Parathyroid adenoma (tissue), 2 donors: ENCODE measurements at regions not wholly inside any gene's neighbourhood (a gene's known extent, or its start where the extent isn't known, plus 50 kb on each side); places are given as distances from the start of the nearest gene placed in this dataset.

ENCODE experiments used
- H2AFZ ChIP-seq: fragments of 300-600 bp; sonication (generic); one replicate; pipeline ENCODE4 v1.7.0; 2017; ENCODE audit warnings: antibody characterized with exemption, mild to moderate bottlenecking
- H3K27ac ChIP-seq: fragments of 300-600 bp; sonication (generic); one replicate; pipeline ENCODE4 v1.7.0; 2017
- H3K27me3 ChIP-seq: fragments of 300-600 bp; sonication (generic); one replicate; pipeline ENCODE4 v1.7.0; 2017; ENCODE audit warnings: low read length; ENCODE audit not compliant: control insufficient read depth, insufficient read depth
- H3K36me3 ChIP-seq: fragments of 300-600 bp; sonication (generic); one replicate; pipeline ENCODE4 v1.7.0; 2017; ENCODE audit warnings: low read length; ENCODE audit not compliant: control insufficient read depth, insufficient read depth
- H3K4me1 ChIP-seq: fragments of 300-600 bp; sonication (generic); one replicate; pipeline ENCODE4 v1.7.0; 2017; ENCODE audit warnings: control low read depth
- H3K4me2 ChIP-seq: fragments of 300-600 bp; sonication (generic); one replicate; pipeline ENCODE4 v1.7.0; 2017; ENCODE audit warnings: low read length
- H3K4me3 ChIP-seq: fragments of 300-600 bp; sonication (generic); one replicate; pipeline ENCODE4 v1.7.0; 2017; ENCODE audit warnings: low read depth, low read length
- H3K79me2 ChIP-seq: fragments of 300-600 bp; sonication (generic); one replicate; pipeline ENCODE4 v1.7.0; 2017; ENCODE audit warnings: control low read depth
- H3K9ac ChIP-seq: fragments of 300-600 bp; sonication (generic); one replicate; pipeline ENCODE4 v1.7.0; 2017; ENCODE audit warnings: mild to moderate bottlenecking
- H3K9me3 ChIP-seq: fragments of 300-600 bp; sonication (generic); one replicate; pipeline ENCODE4 v1.7.0; 2017; ENCODE audit warnings: low read length; ENCODE audit not compliant: control insufficient read depth
- CTCF ChIP-seq: fragments of 300-600 bp; sonication (generic); IDR thresholded peaks from one replicate; pipeline ENCODE4 v1.7.0; 2017; ENCODE audit warnings: antibody characterized with exemption, mild to moderate bottlenecking
- donor health status: primary hyperparathyroidism.

GRCh38 chr7:118870187-118870586, 645.7 kb downstream of the ANKRD7 start:
- H3K79me2 ChIP-seq: no peaks in the 10 kb centered on the region
- no peak overlapping the region for H3K27ac ChIP-seq

GRCh38 chr7:118872568-118872967, 648.1 kb downstream of the ANKRD7 start:
- Histone ChIP-seq H3K27me3 (no peaks in the 10 kb centered on the region), H3K4me3 (no peak overlapping the region), H3K9me3 (no peaks in the 10 kb centered on the region), H3K4me1 (no peaks in the 10 kb centered on the region), H3K27ac (no peak overlapping the region), H3K9ac (no peak overlapping the region), H3K79me2 (no peaks in the 10 kb centered on the region), H3K4me2 (no peak overlapping the region), H2AFZ (no peak overlapping the region), H3K36me3 (no peaks in the 10 kb centered on the region)
- no peak for TF ChIP-seq CTCF

More at GRCh38 chr7:118870187-118870586, 645.7 kb downstream of the ANKRD7 start:
- H3K9me3 ChIP-seq: no peaks in the 10 kb centered on the region
- no peaks in the 10 kb centered on the region for H3K4me1 ChIP-seq
- H3K27me3 ChIP-seq: no peaks in the 10 kb centered on the region
- no peak overlapping the region for H3K4me3 ChIP-seq
- H3K9ac ChIP-seq: no peak overlapping the region
- no peak overlapping the region for H2AFZ ChIP-seq
- no peaks in the 10 kb centered on the region for H3K36me3 ChIP-seq
- H3K4me2 ChIP-seq: no peak overlapping the region
- TF ChIP-seq CTCF: no peak

GRCh38 chr7:118877187-118877586, 652.7 kb downstream of the ANKRD7 start:
- no peaks in the 10 kb centered on the region for H3K27me3 ChIP-seq
- TF ChIP-seq CTCF: no peak
- no peak overlapping the region for H2AFZ ChIP-seq
- no peaks in the 10 kb centered on the region for H3K36me3 ChIP-seq
- H3K4me2 ChIP-seq: no peak overlapping the region
- no peaks in the 10 kb centered on the region for H3K9me3 ChIP-seq
- H3K27ac ChIP-seq: no peak overlapping the region
- H3K4me3 ChIP-seq: no peak overlapping the region
- H3K4me1 ChIP-seq: no peaks in the 10 kb centered on the region
- no peaks in the 10 kb centered on the region for H3K79me2 ChIP-seq
- no peak overlapping the region for H3K9ac ChIP-seq

GRCh38 chr7:118878336-118878735, 653.8 kb downstream of the ANKRD7 start:
- no peak for TF ChIP-seq CTCF
- Histone ChIP-seq H3K79me2 (no peaks in the 10 kb centered on the region), H2AFZ (no peak overlapping the region), H3K27ac (no peak overlapping the region), H3K4me1 (no peaks in the 10 kb centered on the region), H3K4me3 (no peak overlapping the region), H3K9ac (no peak overlapping the region), H3K27me3 (no peaks in the 10 kb centered on the region), H3K4me2 (no peak overlapping the region), H3K9me3 (no peaks in the 10 kb centered on the region), H3K36me3 (no peaks in the 10 kb centered on the region)

- Histone ChIP-seq H3K27me3 (no peaks in the 10 kb centered on the region), H3K9me3 (no peaks in the 10 kb centered on the region), H3K4me2 (no peak overlapping the region), H3K9ac (no peak overlapping the region), H2AFZ (no peak overlapping the region), H3K36me3 (no peaks in the 10 kb centered on the region), H3K4me1 (no peaks in the 10 kb centered on the region), H3K79me2 (no peaks in the 10 kb centered on the region), H3K4me3 (no peak overlapping the region), H3K27ac (no peak overlapping the region)
- no peak for TF ChIP-seq CTCF
Measured at GRCh38 chr7:118898284-118898683, 673.8 kb downstream of the ANKRD7 start.
